HG02588 (cell line): ENCODE measurements at regions not wholly inside any gene's neighbourhood (a gene's known extent, or its start where the extent isn't known, plus 50 kb on each side); places are given as distances from the start of the nearest gene placed in this dataset.
"Not testable (repeated sequence)": the region's sequence is repeated elsewhere in the genome, so short reads cannot be mapped to it uniquely, and the experiment has no call there.

Source experiments
- ATAC-seq: cut with Tn5 transposase; IDR thresholded peaks from one replicate; pipeline ENCODE4 v1.9.1; 2021; ENCODE audit warnings: mild to moderate bottlenecking, moderate library complexity; ENCODE audit not compliant: unreplicated experiment

DNA sequence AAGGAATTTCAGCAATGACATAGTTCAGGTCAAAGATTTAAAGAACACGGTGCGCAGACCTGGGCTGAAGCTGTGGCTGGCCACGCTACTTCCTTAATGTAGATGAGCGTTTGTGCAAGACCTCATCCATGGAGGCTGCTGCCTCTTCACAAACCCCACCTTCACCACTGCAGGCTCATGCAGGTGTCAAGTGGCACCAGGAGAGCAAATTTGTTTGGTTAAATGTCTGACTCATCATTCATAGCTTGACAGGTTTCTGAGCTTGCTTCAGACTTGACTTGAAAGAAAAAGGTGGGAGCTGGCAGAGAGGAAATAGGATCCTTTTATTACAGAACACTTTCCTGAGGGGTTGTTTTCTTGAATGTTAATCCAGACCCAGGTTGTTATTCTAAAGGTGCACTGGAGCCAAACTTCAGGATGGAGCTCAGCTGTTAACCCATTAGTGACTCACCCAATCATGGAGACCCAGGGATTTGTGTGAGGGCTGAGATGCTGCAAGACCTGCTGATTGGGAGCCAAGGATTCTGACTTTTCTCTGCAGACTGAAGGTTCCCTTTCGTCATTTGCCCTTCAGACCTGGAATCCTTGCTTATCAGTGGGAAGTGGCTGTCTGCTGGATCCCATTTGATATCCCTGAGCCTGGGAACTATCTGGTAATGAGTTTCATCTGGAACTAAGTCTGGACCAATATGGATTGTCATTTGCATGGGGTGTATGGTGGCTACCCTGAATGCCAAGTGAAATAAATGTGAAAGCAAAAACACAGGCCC is 315.3 kb downstream of the PTTG2 start:
- ATAC-seq: no peak

DNA sequence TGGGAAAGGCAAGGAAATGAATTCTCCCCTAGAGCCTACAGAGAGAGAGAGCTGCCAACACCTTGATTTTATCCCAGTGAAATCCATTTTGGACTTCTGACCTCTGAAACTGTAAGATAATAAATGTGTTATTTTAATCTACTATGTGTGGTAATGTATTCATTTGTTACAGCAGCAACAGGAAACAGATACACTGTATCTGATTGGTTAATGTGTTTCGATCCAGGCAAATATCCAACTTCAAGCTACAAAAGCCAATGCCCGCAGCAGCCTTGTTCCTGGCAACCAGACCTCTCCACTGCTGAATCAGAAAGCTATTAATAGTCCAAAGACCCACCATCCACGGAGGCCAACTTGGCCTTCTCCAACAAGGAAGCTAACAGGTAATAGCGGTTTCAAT is 318.1 kb downstream of the PTTG2 start:
- no peak for ATAC-seq

DNA sequence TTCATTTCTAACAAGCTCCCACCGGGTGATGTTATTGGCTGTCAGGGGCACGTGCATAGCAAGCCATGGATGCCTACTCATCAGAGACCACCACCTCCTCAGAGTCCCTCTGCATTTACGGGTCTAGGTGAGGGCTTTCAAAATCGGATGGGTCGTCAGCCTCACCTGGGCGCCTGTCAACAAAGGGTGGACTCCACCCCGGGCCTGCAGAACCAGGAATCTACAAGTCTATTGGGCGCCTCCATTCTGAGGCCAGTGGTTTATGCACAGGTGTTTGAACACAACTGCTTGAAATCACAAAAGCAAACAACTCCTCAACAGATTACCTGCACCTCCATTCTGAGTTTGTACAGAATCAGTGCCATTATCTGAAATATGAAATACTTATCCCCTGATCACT is 318.9 kb downstream of the PTTG2 start:
- ATAC-seq: no peak

DNA sequence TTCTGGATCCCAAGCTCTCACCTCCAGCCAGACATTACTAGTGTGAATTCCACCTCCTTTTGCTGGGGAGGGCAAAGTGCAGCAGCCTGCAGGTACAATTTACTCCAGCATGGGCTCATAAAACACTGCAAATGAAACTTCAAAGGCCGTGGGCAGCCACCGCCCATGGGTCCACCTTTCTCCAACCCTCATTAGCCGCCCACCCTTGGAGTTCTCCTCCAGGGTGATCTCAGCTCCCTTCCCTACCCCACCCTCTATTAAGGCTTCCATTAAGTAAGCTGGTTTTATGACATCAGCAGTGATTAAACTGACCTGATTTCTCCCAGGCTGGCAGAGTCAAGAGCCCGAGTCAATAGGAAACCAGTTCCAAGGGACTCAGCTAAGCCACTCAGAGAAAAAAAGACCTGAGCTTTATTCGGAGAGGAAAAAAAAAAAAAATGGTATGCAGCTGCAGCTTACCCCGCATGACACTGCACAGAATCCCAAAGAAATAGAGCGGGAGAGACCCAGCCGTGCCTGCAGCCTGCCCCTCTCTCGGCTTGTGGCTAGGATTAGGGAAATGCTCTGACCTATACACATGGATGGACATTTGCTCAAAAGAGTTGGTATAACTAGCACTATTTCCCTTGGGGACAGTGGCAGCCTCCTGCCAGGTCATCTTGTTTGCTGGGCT is 319.6 kb downstream of the PTTG2 start:
- no peak for ATAC-seq

DNA sequence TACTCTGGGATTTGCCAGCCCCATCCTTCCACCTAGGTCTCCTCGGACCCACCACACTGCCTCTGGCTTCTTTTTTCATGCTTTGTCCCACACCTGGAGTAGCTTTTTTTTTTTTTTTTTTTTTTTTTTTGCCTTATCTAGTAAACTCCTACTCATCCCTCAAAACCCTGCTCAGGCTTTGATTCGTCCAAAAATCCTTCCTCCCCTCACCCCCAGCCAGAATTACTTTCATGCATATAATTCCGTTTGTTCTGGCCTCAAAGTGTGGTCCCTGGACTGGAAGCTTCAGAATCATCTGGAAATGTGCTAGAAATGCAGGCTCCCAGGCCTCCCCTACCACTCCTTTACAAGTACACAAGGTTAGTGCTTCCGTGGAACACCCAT is 320.1 kb downstream of the PTTG2 start:
- ATAC-seq: no peak

DNA sequence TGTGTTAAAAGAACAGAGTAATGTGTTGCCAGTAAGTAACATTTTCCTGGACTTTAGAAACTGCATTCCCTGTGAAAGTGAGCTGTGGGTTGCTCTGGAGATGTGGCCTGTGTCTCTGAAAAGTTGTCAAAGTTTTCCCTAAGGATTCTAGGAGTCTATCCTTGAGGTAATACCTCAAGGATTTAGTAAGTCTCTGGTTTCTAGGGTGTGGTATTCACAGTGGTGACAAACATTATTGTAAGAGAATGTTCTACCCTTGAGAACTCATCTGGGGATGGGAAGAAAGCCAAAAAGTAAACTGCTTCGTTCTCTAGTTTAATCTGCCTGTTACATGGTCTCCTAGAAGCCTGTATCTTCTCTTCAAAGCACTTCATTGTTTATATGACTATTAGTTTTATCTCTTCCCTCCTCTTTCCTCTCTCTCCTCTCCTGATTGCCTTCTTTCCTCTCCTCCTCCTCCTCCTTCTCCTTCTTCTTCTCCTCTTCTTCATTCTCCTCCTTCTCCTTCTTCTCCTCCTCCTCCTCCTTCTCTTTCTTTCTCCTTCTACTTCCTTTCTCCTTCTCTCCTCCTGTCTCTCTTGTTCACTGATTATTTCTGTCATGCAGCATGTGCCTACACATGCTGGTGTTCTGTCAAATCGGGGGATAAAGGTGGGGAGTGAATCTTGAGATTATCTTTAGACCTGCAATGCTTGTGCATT is 321.3 kb downstream of the PTTG2 start:
- ATAC-seq: no peak

DNA sequence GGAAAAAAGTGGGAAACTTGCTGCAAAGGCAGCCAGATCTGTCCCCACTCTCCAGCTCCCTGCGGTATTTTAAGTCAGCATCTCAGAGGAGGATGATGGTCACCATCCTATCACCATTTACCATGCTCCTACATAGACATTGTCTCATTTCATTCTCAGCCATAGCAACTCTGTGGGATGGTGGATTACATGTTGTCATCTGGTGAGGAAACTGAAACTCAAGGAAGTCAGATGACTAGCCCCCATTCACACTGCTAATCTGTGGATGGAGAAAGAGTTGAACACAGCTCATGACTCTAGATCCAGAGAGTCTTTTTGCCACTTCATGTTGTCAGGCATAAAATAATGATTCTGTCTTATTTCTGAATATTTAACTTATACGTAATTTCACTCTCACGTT is 323.5 kb downstream of the PTTG2 start:
- ATAC-seq: no peak

DNA sequence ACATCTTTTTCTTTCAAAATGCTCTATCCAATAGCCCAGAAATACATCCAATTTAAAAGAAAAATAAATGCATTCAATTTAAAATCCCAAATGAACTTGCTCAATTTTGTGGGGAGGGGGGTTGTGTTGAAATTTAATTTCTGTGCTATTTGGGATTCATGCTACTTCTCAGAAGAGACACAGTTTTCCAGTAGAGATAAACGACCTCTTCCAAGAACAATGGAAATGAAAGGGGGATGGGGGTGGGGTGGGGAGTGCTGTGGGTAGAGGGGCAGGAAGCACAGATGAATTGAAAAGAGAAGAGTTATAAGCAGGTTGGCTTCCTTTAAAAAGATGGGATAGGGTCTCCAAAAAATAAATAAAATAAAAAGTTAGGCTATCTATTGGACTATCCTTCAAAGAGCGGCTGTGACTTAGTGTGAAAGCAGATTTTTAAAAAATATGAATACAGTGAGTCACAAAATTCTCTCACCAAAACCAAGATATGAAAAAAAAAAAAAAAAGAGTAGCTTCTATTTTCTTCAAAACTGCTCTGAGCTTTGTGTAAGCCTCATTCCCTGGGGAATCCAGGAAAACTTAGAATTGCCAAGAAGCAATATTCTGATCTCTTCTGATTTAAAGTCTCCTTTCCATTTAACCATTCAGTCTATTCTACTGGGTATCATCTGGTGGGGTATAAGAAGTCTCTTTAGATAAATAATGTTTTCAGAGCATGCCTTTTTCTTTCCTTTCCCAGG is 324.3 kb downstream of the PTTG2 start:
- no peak for ATAC-seq

DNA sequence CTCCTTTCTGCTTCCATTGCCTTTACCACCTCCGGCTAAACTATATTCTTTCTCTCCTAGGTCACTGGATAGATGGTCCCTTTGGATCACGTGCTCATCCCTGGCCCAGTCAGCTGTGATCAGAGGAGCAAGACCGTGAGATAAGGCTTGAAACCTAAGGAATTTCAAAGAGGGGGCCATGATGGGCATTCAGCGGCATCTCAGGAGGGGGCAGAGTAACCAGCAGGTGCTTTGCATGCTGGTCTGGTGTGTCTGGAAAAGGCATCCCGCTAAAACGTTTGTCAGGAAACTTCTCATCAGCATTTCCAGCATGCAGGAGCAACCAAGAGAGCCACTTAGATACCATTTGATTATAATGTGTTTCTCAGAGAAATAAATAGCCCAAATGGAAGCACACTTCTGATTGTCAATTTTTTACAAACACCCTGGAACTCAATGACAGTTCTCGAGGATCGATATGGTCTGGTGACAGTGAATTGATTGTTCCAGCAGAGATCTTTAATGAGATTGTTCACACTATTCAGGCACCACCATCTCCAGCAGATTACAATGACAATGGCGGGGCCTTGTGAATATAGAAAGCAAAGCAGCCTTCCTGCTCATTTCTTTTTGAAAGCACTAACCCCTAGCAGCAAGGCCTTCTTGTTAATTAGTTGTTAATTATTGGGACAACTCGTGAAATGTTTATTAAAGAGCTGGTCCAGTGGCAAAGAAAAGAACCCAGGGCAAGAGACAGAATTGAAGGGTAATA is 327.1 kb downstream of the PTTG2 start:
- ATAC-seq: no peak

DNA sequence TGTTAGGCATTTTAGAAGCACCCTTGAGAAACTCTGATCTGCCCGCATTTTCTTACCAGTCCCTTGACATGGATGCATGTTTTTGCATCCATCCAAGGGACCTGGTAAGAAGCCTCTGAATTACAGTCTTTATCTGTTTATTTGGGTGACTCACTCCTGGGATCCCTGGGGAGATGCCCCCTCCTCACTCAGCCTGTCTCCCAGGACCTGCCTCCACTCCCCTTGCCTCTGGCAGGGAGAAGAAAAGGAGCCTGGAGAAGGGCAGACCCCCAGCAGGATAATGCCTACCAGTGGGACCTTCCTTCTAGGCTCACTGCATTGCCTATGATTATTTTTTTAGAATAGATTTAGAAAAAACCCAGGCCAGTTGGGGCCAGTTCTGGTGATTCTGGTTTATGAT is 329.4 kb downstream of the PTTG2 start:
- no peak for ATAC-seq

DNA sequence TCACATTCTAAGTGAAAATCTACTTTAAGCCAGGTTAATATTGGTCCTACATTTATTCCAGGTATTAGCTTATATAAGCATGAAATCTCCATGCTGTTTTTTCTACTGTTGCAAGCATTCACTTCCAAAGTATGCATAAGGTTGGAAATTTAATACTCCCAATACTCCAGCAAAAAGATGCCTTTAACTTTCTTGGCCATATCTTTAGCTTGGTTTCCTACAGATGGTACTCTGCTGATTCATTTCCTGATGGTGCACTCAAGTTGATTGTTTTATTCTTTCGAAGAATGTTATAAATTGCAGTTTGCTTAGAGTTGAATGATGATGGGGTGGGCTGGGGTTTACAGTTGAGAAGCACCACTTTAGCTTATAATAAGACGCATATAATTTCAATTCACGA is 330.2 kb downstream of the PTTG2 start:
- no peak for ATAC-seq

DNA sequence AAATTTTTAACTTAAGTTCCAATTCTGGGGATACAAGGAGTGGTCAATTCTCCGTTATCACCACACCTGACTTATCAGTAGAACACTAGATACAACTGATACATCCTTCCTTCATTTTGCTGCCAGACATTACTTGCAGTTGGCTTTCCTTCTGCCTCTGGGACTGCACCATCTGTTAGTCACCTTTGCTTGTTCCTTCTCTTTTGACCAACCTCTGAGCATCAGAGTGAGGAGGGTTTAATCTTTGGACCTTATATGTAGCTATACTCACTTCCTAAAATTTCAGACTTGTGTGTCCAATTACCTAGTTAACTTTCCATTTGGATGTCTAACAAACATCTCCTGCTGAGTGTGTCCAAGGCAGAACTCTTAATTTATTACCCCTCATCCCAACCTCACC is 330.7 kb downstream of the PTTG2 start:
- ATAC-seq: no peak

DNA sequence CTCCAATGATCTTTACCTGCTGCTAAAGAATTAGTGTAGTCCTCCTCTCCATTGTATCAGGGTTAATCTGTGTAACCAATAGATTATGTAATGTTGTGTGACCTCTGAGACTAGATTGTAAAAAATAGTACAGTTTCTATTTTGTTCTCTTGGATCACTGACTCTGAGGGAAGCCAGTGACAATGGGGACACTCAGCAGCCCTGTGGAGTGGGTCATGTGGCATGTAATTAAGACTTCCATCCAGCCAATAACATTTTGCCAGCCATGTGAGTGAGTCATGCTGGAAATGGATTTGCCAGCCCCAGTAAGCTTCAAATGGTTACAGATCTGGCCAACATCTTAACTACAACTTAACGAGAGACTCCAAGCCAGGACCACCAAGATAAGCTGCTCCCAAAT is 332.3 kb downstream of the PTTG2 start:
- no peak for ATAC-seq

DNA sequence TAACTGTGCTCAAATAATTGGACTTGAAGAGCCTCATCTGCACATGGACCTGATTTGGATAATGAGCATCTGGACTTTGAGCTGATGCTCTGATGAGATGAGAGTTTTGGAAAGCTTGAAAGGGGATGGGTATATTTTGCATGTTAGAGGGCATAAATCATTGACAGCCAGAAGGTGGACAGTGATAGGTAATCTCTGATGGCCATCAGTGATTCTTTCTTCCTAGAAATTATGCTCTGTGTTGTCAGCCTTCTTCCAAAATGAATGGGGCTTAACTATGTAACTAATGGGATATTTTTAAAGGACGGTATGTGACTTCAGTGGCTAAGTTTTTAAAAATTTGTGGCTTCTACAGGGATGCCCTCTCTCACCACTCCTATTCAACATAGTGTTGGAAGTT is 334.0 kb downstream of the PTTG2 start:
- ATAC-seq: no peak

DNA sequence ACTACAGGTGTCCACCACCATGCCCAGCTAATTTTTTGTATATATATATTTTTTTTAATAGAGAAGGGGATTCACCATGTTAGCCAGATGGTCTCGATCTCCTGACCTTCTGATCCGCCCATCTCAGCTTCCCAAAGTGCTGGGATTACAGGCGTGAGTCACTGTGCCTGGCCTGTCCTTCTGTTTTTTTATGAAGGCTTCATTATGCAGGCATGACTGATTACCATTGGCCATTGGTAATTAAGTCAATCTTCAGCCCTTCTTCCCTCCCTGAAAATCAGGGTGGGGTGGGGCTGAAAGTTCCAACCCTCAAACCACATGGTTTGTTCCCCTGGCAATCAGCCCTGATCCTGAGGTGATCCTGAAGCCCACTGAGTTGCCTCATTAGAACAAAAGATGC is 336.9 kb downstream of the PTTG2 start:
- no peak for ATAC-seq

DNA sequence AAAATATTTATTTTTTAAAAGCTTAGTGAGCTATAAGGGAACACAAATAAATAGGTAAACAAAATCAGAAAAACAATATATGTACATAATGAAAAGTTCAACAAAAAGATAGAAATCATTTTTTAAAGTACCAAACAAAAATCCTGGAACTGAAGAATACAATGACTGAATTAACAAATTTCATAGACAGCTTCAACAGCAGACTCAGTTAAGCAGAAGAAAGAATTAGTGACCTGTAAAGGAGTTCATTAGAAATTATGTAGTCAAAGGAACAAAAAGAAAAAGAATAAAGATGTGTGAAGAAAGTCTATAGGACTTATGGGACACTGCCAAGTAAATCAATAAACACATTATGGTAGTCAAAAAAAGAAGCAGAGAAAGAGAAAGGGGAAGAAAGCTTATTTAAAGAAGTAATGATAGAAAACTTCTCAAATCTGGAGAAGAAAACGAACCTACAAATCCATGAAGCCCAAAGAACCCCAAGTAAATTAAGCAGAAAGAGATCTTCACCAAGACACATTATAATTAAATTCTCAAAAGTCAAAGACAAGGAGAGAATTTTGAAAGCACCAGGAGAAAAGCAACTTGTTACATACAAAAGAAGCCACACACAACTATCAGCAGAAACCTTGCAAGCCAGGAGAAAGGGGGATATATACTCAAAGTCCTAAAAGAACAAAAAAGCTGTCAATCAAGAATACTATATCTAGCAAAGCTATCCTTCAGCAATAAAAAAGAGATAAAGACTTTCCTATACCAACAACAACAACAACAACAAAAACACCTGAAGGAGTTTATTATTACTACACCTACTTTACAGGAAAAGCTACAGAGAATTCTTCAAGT is 338.9 kb downstream of the PTTG2 start:
- ATAC-seq: no peak

DNA sequence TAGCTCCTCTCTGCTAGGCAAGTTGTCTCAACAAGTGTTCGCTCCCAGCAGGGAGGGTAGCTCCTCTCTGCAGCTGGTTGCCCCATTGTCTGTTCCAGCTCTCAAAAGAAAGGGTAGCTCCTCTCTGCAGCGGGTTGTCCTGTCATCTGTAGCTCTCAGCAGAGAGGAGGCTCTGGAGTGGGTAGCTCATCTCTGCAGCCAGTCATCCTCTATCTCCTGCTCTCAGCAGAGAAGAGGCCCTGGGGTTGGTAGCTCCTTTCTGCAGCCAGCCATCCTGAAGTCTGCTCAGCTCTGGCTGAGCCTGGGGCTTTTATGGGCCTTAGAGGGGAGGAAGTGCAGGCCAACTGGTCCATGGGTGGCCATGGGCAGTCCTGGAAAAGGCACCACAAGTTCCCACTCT is 342.7 kb downstream of the PTTG2 start:
- ATAC-seq: no peak

DNA sequence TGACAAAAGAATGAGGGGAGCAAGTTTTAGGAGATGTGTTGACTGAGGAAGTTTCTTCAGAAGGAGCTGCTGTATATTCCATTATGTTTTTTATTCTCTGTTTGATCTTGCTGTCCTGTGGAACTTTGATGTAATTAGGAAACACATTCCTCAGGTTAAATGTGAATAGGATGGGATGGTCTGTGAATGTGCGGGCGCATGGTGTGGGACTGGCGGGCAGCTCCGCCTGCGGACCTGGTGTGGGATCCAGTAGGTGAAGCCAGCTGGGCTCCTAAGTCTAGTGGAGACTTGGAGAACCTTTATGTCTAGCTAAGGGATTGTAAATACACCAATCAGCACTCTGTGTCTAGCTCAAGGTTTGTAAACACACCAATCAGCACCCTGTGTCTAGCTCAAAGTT is 344.3 kb downstream of the PTTG2 start:
- not testable (repeated sequence) for ATAC-seq

DNA sequence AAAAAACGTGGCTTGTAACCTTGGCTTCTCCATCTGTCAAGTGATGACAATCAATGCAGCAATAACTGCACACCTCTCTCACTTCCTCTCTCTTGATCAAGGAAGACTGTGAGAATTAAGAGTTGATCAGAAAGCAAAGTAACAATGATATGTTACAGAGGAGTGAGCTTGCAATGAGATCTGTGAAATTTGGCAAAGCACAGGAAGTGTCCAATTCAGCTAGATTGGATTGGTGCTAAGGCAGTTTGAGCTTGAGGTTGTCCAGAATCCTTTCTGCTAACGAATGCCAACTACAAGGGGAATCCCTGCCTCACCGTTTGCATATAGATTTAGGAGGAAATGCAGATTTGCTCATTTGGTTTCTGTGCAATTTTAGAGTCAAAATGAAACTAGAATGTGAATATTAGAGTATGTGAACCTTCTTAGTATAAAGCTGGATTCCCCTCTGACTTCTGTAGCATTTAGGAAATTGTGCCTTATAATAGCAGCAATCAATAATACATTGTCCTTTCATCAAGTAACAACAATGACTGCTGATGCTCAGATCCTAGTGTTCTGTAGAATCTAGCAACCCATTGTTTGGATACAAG is 346.4 kb downstream of the PTTG2 start:
- ATAC-seq: peak; percentile 51
